ENCODE measurements at regions not wholly inside any gene's neighbourhood (a gene's known extent, or its start where the extent isn't known, plus 50 kb on each side); places are given as distances from the start of the nearest gene placed in this dataset.

- H3K9me3 ChIP-seq: no peaks in the 10 kb centered on the region
- TF ChIP-seq CTCF (IDR thresholded peaks at IDR 0.05): no peak
- H3K4me1 ChIP-seq: no peaks in the 10 kb centered on the region
- no peak overlapping the region for H3K27ac ChIP-seq
- DNase-seq (ENCODE audit: low spot score): no peak
- H3K4me3 ChIP-seq: no peak overlapping the region
- H3K27me3 ChIP-seq: no peaks in the 10 kb centered on the region
- H3K36me3 ChIP-seq: no peaks in the 10 kb centered on the region
These were observed 147.4 kb downstream of the NSG2 start for GRCh38 chr5:174192901-174193300.

GRCh38 chr5:174195517-174195916 is 150.0 kb downstream of the NSG2 start:
- TF ChIP-seq CTCF (IDR thresholded peaks at IDR 0.05): no peak
- Histone ChIP-seq H3K4me3 (no peak overlapping the region), H3K9me3 (no peaks in the 10 kb centered on the region), H3K36me3 (no peaks in the 10 kb centered on the region), H3K4me1 (no peaks in the 10 kb centered on the region), H3K27me3 (no peaks in the 10 kb centered on the region), H3K27ac (no peak overlapping the region)
- no peak for DNase-seq (ENCODE audit: low spot score)

GRCh38 chr5:174197929-174198328 is 152.4 kb downstream of the NSG2 start:
- no peaks in the 10 kb centered on the region for H3K36me3 ChIP-seq
- H3K4me3 ChIP-seq: no peak overlapping the region
- no peak for DNase-seq (ENCODE audit: low spot score)
- no peaks in the 10 kb centered on the region for H3K27me3 ChIP-seq
- H3K9me3 ChIP-seq: peaks cover 0 to 6% of the 10 kb centered on the region in 2 donors
- H3K4me1 ChIP-seq: no peaks in the 10 kb centered on the region
- no peak overlapping the region for H3K27ac ChIP-seq
- no peak for TF ChIP-seq CTCF (IDR thresholded peaks at IDR 0.05)

GRCh38 chr5:174198541-174198940 is 153.0 kb downstream of the NSG2 start:
- H3K27ac ChIP-seq: no peak overlapping the region
- no peaks in the 10 kb centered on the region for H3K4me1 ChIP-seq
- no peak overlapping the region for H3K4me3 ChIP-seq
- no peaks in the 10 kb centered on the region for H3K27me3 ChIP-seq
- DNase-seq (ENCODE audit: low spot score): no peak
- H3K36me3 ChIP-seq: no peaks in the 10 kb centered on the region
- peaks cover 0 to 6% of the 10 kb centered on the region in 2 donors for H3K9me3 ChIP-seq
- no peak for TF ChIP-seq CTCF (IDR thresholded peaks at IDR 0.05)

- Histone ChIP-seq H3K27me3 (no peaks in the 10 kb centered on the region), H3K36me3 (no peaks in the 10 kb centered on the region), H3K4me1 (no peaks in the 10 kb centered on the region), H3K9me3 (peaks cover 0 to 6% of the 10 kb centered on the region in 2 donors), H3K4me3 (no peak overlapping the region), H3K27ac (no peak overlapping the region)
- no peak for TF ChIP-seq CTCF (IDR thresholded peaks at IDR 0.05)
- no peak for DNase-seq (ENCODE audit: low spot score)
These were observed 157.5 kb downstream of the NSG2 start for GRCh38 chr5:174202996-174203395.

- no peak for TF ChIP-seq CTCF (IDR thresholded peaks at IDR 0.05)
- no peak for DNase-seq (ENCODE audit: low spot score)
- Histone ChIP-seq H3K27ac (no peak overlapping the region), H3K9me3 (peaks cover 0 to 6% of the 10 kb centered on the region in 2 donors), H3K4me3 (no peak overlapping the region), H3K27me3 (no peaks in the 10 kb centered on the region), H3K4me1 (no peaks in the 10 kb centered on the region), H3K36me3 (no peaks in the 10 kb centered on the region)
These were observed 159.2 kb downstream of the NSG2 start for GRCh38 chr5:174204535-174205313.
